Uterus (tissue), 2 donors: ENCODE measurements at regions not wholly inside any gene's neighbourhood (a gene's known extent, or its start where the extent isn't known, plus 50 kb on each side); places are given as distances from the start of the nearest gene placed in this dataset.

Source experiments
- POLR2A ChIP-seq, 2 donors: fragments of 450-650 bp; IDR thresholded peaks; one replicate each; pipeline ENCODE4 v1.6.1; 2016; ENCODE audit warnings: antibody characterized with exemption in 2 of 2, mild to moderate bottlenecking in 1 of 2, moderate library complexity in 1 of 2
- TF ChIP-seq, protein P1 (sequence below), 4 experiments: fragments of 200-600 bp in 2 of 4; fragments of 450-650 bp in 2 of 4; sonication (generic) in 2 of 4; IDR thresholded peaks; one replicate each; pipeline ENCODE4 v1.5.1; 2016 to 2019; ENCODE audit warnings: antibody characterized with exemption in 4 of 4, mild to moderate bottlenecking in 2 of 4, moderate library complexity in 1 of 4

DNA sequence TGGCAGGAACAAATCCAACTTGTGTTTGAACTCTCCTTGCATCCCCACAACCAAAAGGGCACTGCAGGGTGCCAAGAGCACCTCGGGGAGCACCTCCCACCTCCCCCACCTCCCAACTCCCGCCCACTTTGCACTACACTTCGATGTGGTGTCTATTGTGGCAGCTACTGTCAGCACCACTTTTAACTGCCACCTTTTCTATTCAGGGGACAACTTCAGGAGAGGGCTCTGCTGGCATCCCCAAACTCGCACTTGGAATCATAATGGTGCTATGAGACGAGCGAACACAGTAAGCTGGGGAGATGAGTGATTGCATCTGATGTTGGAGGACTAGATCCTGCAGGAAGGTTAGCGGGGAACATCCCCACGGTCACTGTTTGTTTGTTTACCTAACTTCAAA, 238.2 kb upstream of the PROX1 start:
- TF ChIP-seq POLR2A (IDR thresholded peaks at IDR 0.05), result no peak
- TF ChIP-seq, protein P1, sequence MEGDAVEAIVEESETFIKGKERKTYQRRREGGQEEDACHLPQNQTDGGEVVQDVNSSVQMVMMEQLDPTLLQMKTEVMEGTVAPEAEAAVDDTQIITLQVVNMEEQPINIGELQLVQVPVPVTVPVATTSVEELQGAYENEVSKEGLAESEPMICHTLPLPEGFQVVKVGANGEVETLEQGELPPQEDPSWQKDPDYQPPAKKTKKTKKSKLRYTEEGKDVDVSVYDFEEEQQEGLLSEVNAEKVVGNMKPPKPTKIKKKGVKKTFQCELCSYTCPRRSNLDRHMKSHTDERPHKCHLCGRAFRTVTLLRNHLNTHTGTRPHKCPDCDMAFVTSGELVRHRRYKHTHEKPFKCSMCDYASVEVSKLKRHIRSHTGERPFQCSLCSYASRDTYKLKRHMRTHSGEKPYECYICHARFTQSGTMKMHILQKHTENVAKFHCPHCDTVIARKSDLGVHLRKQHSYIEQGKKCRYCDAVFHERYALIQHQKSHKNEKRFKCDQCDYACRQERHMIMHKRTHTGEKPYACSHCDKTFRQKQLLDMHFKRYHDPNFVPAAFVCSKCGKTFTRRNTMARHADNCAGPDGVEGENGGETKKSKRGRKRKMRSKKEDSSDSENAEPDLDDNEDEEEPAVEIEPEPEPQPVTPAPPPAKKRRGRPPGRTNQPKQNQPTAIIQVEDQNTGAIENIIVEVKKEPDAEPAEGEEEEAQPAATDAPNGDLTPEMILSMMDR (IDR thresholded peaks at IDR 0.05), result no peak
